Breast epithelium (tissue), 4 donors: ENCODE measurements at regions not wholly inside any gene's neighbourhood (a gene's known extent, or its start where the extent isn't known, plus 50 kb on each side); places are given as distances from the start of the nearest gene placed in this dataset.

ENCODE experiments used
- DNase-seq, 2 donors: peaks; one replicate each; pipeline ENCODE4 v3.0.0-alpha.2; 2019; ENCODE audit warnings: low spot score in 2 of 2
- H3K27ac ChIP-seq, 2 donors: fragments of 200-600 bp; sonication (generic) in 1 of 2; one replicate each; pipeline ENCODE4 v1.5.1; 2016 to 2019; ENCODE audit warnings: mild to moderate bottlenecking in 1 of 2
- H3K27me3 ChIP-seq, 2 donors: fragments of 200-600 bp; sonication (generic) in 1 of 2; one replicate each; pipeline versions ENCODE4 v1.5.1 to v1.6.0; 2017 to 2019; ENCODE audit warnings: control low read depth in 1 of 2, mild to moderate bottlenecking in 1 of 2
- H3K36me3 ChIP-seq: fragments of 200-600 bp; one replicate; pipeline ENCODE4 v1.5.1; 2019
- H3K4me1 ChIP-seq, 2 donors: fragments of 200-600 bp; sonication (generic); one replicate each; pipeline ENCODE4 v1.5.1; 2016 to 2019; ENCODE audit warnings: control low read depth in 1 of 2
- H3K4me3 ChIP-seq, 3 donors: fragments of 200-600 bp; sonication (generic); 1 replicate in 2 of 3; 2 replicates in 1 of 3; pipeline ENCODE4 v1.5.1; 2016 to 2019; ENCODE audit warnings: mild to moderate bottlenecking in 3 of 3, moderate library complexity in 2 of 3
- H3K9me3 ChIP-seq, 2 donors: fragments of 200-600 bp; sonication (generic) in 1 of 2; one replicate each; pipeline ENCODE4 v1.5.1; 2016 to 2019; ENCODE audit warnings: control low read depth in 1 of 2
- CTCF ChIP-seq, 3 donors: fragments of 450-650 bp; IDR thresholded peaks; one replicate each; pipeline ENCODE4 v1.5.1; 2016 to 2017; ENCODE audit warnings: antibody characterized with exemption in 3 of 3, mild to moderate bottlenecking in 3 of 3, moderate library complexity in 3 of 3
- POLR2A ChIP-seq: fragments of 450-650 bp; IDR thresholded peaks from one replicate; pipeline ENCODE4 v1.6.1; 2016; ENCODE audit warnings: antibody characterized with exemption, mild to moderate bottlenecking, moderate library complexity
- POLR2AphosphoS5 ChIP-seq, 3 donors: sonication (generic); formaldehyde crosslinking; IDR thresholded peaks; one replicate each; pipeline ENCODE4 v1.6.1; 2017; ENCODE audit warnings: antibody characterized with exemption in 3 of 3
- intact Hi-C: fragments of 100-400 bp; cut with DNase I; formaldehyde crosslinking; loops from one replicate; pipeline ENCODE4 v1.15.1; 2023; ENCODE audit warnings: low total_unique reads

- H3K27ac ChIP-seq = no peak overlapping the region
- no peaks in the 10 kb centered on the region for H3K36me3 ChIP-seq
- no peaks in the 10 kb centered on the region for H3K9me3 ChIP-seq
- H3K4me3 ChIP-seq = no peak overlapping the region
- TF ChIP-seq POLR2AphosphoS5 (IDR thresholded peaks at IDR 0.05) (no peak), POLR2A (no peak), CTCF (IDR thresholded peaks at IDR 0.05) (no peak)
- H3K4me1 ChIP-seq = peaks cover 8 to 13% of the 10 kb centered on the region in 2 donors
- no peak for DNase-seq
- H3K27me3 ChIP-seq = no peaks in the 10 kb centered on the region
- intact Hi-C loops = no loop called here
Observed at GRCh38 chr17:17401271-17401781, 75.5 kb upstream of the MED9 start.

GRCh38 chr17:17402558-17402957 lies 74.2 kb upstream of the MED9 start:
- DNase-seq = no peak
- intact Hi-C loops = no loop called here
- H3K4me3 ChIP-seq = no peak overlapping the region
- H3K27me3 ChIP-seq = no peaks in the 10 kb centered on the region
- TF ChIP-seq CTCF (IDR thresholded peaks at IDR 0.05) (no peak), POLR2AphosphoS5 (IDR thresholded peaks at IDR 0.05) (no peak), POLR2A (no peak)
- peaks cover 8 to 13% of the 10 kb centered on the region in 2 donors for H3K4me1 ChIP-seq
- no peaks in the 10 kb centered on the region for H3K9me3 ChIP-seq
- no peak overlapping the region for H3K27ac ChIP-seq
- no peaks in the 10 kb centered on the region for H3K36me3 ChIP-seq

- H3K27ac ChIP-seq = no peak overlapping the region
- H3K36me3 ChIP-seq = no peaks in the 10 kb centered on the region
- H3K4me3 ChIP-seq = no peak overlapping the region
- TF ChIP-seq POLR2A (no peak), CTCF (IDR thresholded peaks at IDR 0.05) (no peak), POLR2AphosphoS5 (IDR thresholded peaks at IDR 0.05) (no peak)
- DNase-seq = no peak
- no peaks in the 10 kb centered on the region for H3K27me3 ChIP-seq
- intact Hi-C loops = no loop called here
- H3K4me1 ChIP-seq = peaks cover 6 to 13% of the 10 kb centered on the region in 2 donors
- H3K9me3 ChIP-seq = no peaks in the 10 kb centered on the region
Observed at GRCh38 chr17:17403065-17403464, 73.7 kb upstream of the MED9 start.

- no peaks in the 10 kb centered on the region for H3K27me3 ChIP-seq
- no peak for DNase-seq
- TF ChIP-seq POLR2AphosphoS5 (IDR thresholded peaks at IDR 0.05) (no peak), POLR2A (no peak), CTCF (IDR thresholded peaks at IDR 0.05) (no peak)
- intact Hi-C loops = no loop called here
- no peaks in the 10 kb centered on the region for H3K9me3 ChIP-seq
- H3K36me3 ChIP-seq = no peaks in the 10 kb centered on the region
- no peak overlapping the region for H3K4me3 ChIP-seq
- peaks cover 0 to 10% of the 10 kb centered on the region in 2 donors for H3K4me1 ChIP-seq
- H3K27ac ChIP-seq = no peak overlapping the region
Observed at GRCh38 chr17:17403899-17404576, 72.8 kb upstream of the MED9 start.

GRCh38 chr17:17405673-17406072 lies 71.1 kb upstream of the MED9 start:
- Histone ChIP-seq H3K4me3 (no peak overlapping the region), H3K27me3 (no peaks in the 10 kb centered on the region), H3K4me1 (no peaks in the 10 kb centered on the region), H3K27ac (no peak overlapping the region), H3K9me3 (no peaks in the 10 kb centered on the region), H3K36me3 (no peaks in the 10 kb centered on the region)
- DNase-seq = no peak
- TF ChIP-seq CTCF (IDR thresholded peaks at IDR 0.05) (no peak), POLR2A (no peak), POLR2AphosphoS5 (IDR thresholded peaks at IDR 0.05) (no peak)
- intact Hi-C loops = no loop called here
